Tibial artery (tissue), 4 donors: ENCODE measurements at regions not wholly inside any gene's neighbourhood (a gene's known extent, or its start where the extent isn't known, plus 50 kb on each side); places are given as distances from the start of the nearest gene placed in this dataset.

Experiments used
- DNase-seq, 2 donors: peaks; one replicate each; pipeline ENCODE4 v3.0.0-alpha.2; 2019
- H3K27ac ChIP-seq, 2 donors: fragments of 200-600 bp; sonication (generic) in 1 of 2; 1 replicate in 1 of 2; 2 replicates in 1 of 2; pipeline ENCODE4 v1.5.1; 2018 to 2019; ENCODE audit warnings: mild to moderate bottlenecking in 1 of 2
- H3K27me3 ChIP-seq, 2 donors: fragments of 200-600 bp; sonication (generic) in 1 of 2; one replicate each; pipeline versions ENCODE4 v1.5.1 to v1.6.0; 2016 to 2019
- H3K36me3 ChIP-seq, 3 donors: fragments of 200-600 bp; sonication (generic) in 2 of 3; one replicate each; pipeline ENCODE4 v1.5.1; 2016 to 2019; ENCODE audit warnings: mild to moderate bottlenecking in 2 of 3
- H3K4me1 ChIP-seq, 4 donors: fragments of 200-600 bp; sonication (generic) in 2 of 4; 1 replicate in 3 of 4; 2 replicates in 1 of 4; pipeline ENCODE4 v1.5.1; 2016 to 2019
- H3K4me3 ChIP-seq, 2 donors: fragments of 200-600 bp; sonication (generic) in 1 of 2; 1 replicate in 1 of 2; 2 replicates in 1 of 2; pipeline ENCODE4 v1.5.1; 2018 to 2019; ENCODE audit warnings: mild to moderate bottlenecking in 2 of 2
- H3K9me3 ChIP-seq, 3 donors: fragments of 200-600 bp; sonication (generic) in 1 of 3; one replicate each; pipeline ENCODE4 v1.5.1; 2016 to 2019
- CTCF ChIP-seq, 2 experiments: fragments of 200-600 bp in 1 of 2; fragments of 450-650 bp in 1 of 2; IDR thresholded peaks; one replicate each; pipeline ENCODE4 v1.5.1; 2017 to 2019; ENCODE audit warnings: antibody characterized with exemption in 2 of 2, mild to moderate bottlenecking in 1 of 2, moderate library complexity in 1 of 2
- intact Hi-C: fragments of 100-400 bp; cut with DNase I; formaldehyde crosslinking; loops from one replicate; pipeline ENCODE4 v1.15.0; 2023; ENCODE audit warnings: low total_unique reads

GRCh38 chr6:164502833-164503232 is 806.6 kb downstream of the C6orf118 start:
- TF ChIP-seq CTCF (IDR thresholded peaks at IDR 0.05) = no peak
- no peak for DNase-seq
- H3K9me3 ChIP-seq = no peaks in the 10 kb centered on the region
- H3K27me3 ChIP-seq = no peaks in the 10 kb centered on the region
- intact Hi-C loops = no loop called here
- no peaks in the 10 kb centered on the region for H3K36me3 ChIP-seq
- no peaks in the 10 kb centered on the region for H3K4me1 ChIP-seq
- H3K4me3 ChIP-seq = no peak overlapping the region
- no peak overlapping the region for H3K27ac ChIP-seq

- intact Hi-C loops = no loop called here
Observed at GRCh38 chr6:164495882-164496495, 813.4 kb downstream of the C6orf118 start.

GRCh38 chr6:164478426-164478825 is 831.0 kb downstream of the C6orf118 start:
- no peak overlapping the region for H3K4me3 ChIP-seq
- no peak for DNase-seq
- no peak for TF ChIP-seq CTCF (IDR thresholded peaks at IDR 0.05)
- H3K4me1 ChIP-seq = no peaks in the 10 kb centered on the region
- H3K9me3 ChIP-seq = peaks cover 0 to 7% (median 0%) of the 10 kb centered on the region in 3 donors
- no peaks in the 10 kb centered on the region for H3K36me3 ChIP-seq
- intact Hi-C loops = no loop called here
- no peaks in the 10 kb centered on the region for H3K27me3 ChIP-seq
- H3K27ac ChIP-seq = no peak overlapping the region

More at GRCh38 chr6:164495882-164496495, 813.4 kb downstream of the C6orf118 start:
- Histone ChIP-seq H3K36me3 (no peaks in the 10 kb centered on the region), H3K9me3 (no peaks in the 10 kb centered on the region), H3K27ac (no peak overlapping the region), H3K27me3 (no peaks in the 10 kb centered on the region), H3K4me3 (no peak overlapping the region), H3K4me1 (no peaks in the 10 kb centered on the region)
- DNase-seq = no peak
- no peak for TF ChIP-seq CTCF (IDR thresholded peaks at IDR 0.05)

- intact Hi-C loops = no loop called here
- no peak for TF ChIP-seq CTCF (IDR thresholded peaks at IDR 0.05)
- Histone ChIP-seq H3K4me1 (no peaks in the 10 kb centered on the region), H3K36me3 (no peaks in the 10 kb centered on the region), H3K27me3 (no peaks in the 10 kb centered on the region), H3K27ac (no peak overlapping the region), H3K9me3 (peaks cover 0 to under 1% (median 0%) of the 10 kb centered on the region in 3 donors), H3K4me3 (no peak overlapping the region)
- DNase-seq = no peak
Observed at GRCh38 chr6:164477790-164478189, 831.6 kb downstream of the C6orf118 start.

GRCh38 chr6:164477101-164477500 is 832.3 kb downstream of the C6orf118 start:
- no peak for DNase-seq
- H3K27me3 ChIP-seq = no peaks in the 10 kb centered on the region
- H3K4me1 ChIP-seq = no peaks in the 10 kb centered on the region
- intact Hi-C loops = no loop called here
- H3K4me3 ChIP-seq = no peak overlapping the region
- H3K27ac ChIP-seq = no peak overlapping the region
- H3K36me3 ChIP-seq = no peaks in the 10 kb centered on the region
- no peaks in the 10 kb centered on the region for H3K9me3 ChIP-seq
- no peak for TF ChIP-seq CTCF (IDR thresholded peaks at IDR 0.05)
